ENCODE measurements at regions not wholly inside any gene's neighbourhood (a gene's known extent, or its start where the extent isn't known, plus 50 kb on each side); places are given as distances from the start of the nearest gene placed in this dataset. TPM values are rescaled to one million over a fixed set of nuclear protein-coding genes. Genes with fewer than 3 reads are reported as not detected.

- H3K4me3 ChIP-seq (ENCODE audit: low read length in 2 of 2): no peak overlapping the region
- no peak overlapping the region for H2AK5ac ChIP-seq (ENCODE audit: low read depth, low read length)
- H3K4me1 ChIP-seq (ENCODE audit: control insufficient read depth in 2 of 2, insufficient read depth in 1 of 2, low read depth in 1 of 2, low read length in 2 of 2): no peaks in the 10 kb centered on the region
- no CpG with 5 or more reads among the region's 2 CpGs for WGBS, 2 donors (ENCODE audit: extremely low coverage in 2 of 2, insufficient read length in 2 of 2, insufficient replicate concordance in 1 of 2)
- no peaks in the 10 kb centered on the region for H3K36me3 ChIP-seq (replicated peaks in 1 of 2; ENCODE audit: control insufficient read depth in 2 of 2, insufficient read depth in 2 of 2, low read length in 2 of 2)
- H3K23ac ChIP-seq (ENCODE audit: low read depth, low read length, poor library complexity): no peak overlapping the region
- H4K8ac ChIP-seq (ENCODE audit: low read depth, low read length): no peak overlapping the region
- no peak for DNase-seq (ENCODE audit: low spot score)
- no peaks in the 10 kb centered on the region for H3K9me3 ChIP-seq (replicated peaks in 1 of 2; ENCODE audit: control insufficient read depth in 2 of 2, insufficient read depth in 1 of 2, low read depth in 1 of 2, low read length in 2 of 2)
- no peak overlapping the region for H3K14ac ChIP-seq (ENCODE audit: low read length)
- no peak overlapping the region for H2BK12ac ChIP-seq (ENCODE audit: low read length)
- H3K9ac ChIP-seq (ENCODE audit: low read depth, low read length, poor library complexity): no peak overlapping the region
- no peak overlapping the region for H4K91ac ChIP-seq (ENCODE audit: low read depth, low read length, poor library complexity)
- peaks cover under 1% of the 10 kb centered on the region for H3K79me1 ChIP-seq (ENCODE audit: low read depth, low read length)
- no peak overlapping the region for H3K27ac ChIP-seq (replicated peaks; ENCODE audit: low read length)
- H3K4me2 ChIP-seq (ENCODE audit: insufficient read depth, low read length, poor library complexity, severe bottlenecking): no peak overlapping the region
- H3K18ac ChIP-seq (ENCODE audit: low read length): no peak overlapping the region
- H2AFZ ChIP-seq (ENCODE audit: low read length): no peak overlapping the region
- H2BK15ac ChIP-seq (ENCODE audit: low read length): no peak overlapping the region
- H3K27me3 ChIP-seq (ENCODE audit: control insufficient read depth in 3 of 3, insufficient read depth in 3 of 3, low read depth in 1 of 3, low read length in 3 of 3): no peaks in the 10 kb centered on the region
- H2BK120ac ChIP-seq (ENCODE audit: low read depth, low read length): no peak overlapping the region
- H2BK5ac ChIP-seq (ENCODE audit: low read length): no peak overlapping the region
- H3K4ac ChIP-seq (ENCODE audit: low read length): no peak overlapping the region
These were observed 55.3 kb upstream of the AK4 start for GRCh38 chr1:65092691-65093090.

GRCh38 chr1:65097076-65097475 lies 50.9 kb upstream of the AK4 start:
- no peak overlapping the region for H3K4me2 ChIP-seq (ENCODE audit: insufficient read depth, low read length, poor library complexity, severe bottlenecking)
- no peaks in the 10 kb centered on the region for H3K36me3 ChIP-seq (replicated peaks in 1 of 2; ENCODE audit: control insufficient read depth in 2 of 2, insufficient read depth in 2 of 2, low read length in 2 of 2)
- H3K18ac ChIP-seq (ENCODE audit: low read length): no peak overlapping the region
- H3K4me1 ChIP-seq (ENCODE audit: control insufficient read depth in 2 of 2, insufficient read depth in 1 of 2, low read depth in 1 of 2, low read length in 2 of 2): no peaks in the 10 kb centered on the region
- DNase-seq (ENCODE audit: low spot score): no peak
- no peak overlapping the region for H2BK120ac ChIP-seq (ENCODE audit: low read depth, low read length)
- no peak overlapping the region for H3K23ac ChIP-seq (ENCODE audit: low read depth, low read length, poor library complexity)
- H4K8ac ChIP-seq (ENCODE audit: low read depth, low read length): no peak overlapping the region
- H3K9me3 ChIP-seq (replicated peaks in 1 of 2; ENCODE audit: control insufficient read depth in 2 of 2, insufficient read depth in 1 of 2, low read depth in 1 of 2, low read length in 2 of 2): no peaks in the 10 kb centered on the region
- H2BK12ac ChIP-seq (ENCODE audit: low read length): no peak overlapping the region
- no peak overlapping the region for H3K9ac ChIP-seq (ENCODE audit: low read depth, low read length, poor library complexity)
- no peak overlapping the region for H3K4ac ChIP-seq (ENCODE audit: low read length)
- H3K14ac ChIP-seq (ENCODE audit: low read length): no peak overlapping the region
- no peak overlapping the region for H2BK15ac ChIP-seq (ENCODE audit: low read length)
- no CpG with 5 or more reads among the region's 2 CpGs for whole genome bisulfite sequencing, 2 donors (ENCODE audit: extremely low coverage in 2 of 2, insufficient read length in 2 of 2, insufficient replicate concordance in 1 of 2)
- H2BK5ac ChIP-seq (ENCODE audit: low read length): no peak overlapping the region
- no peak overlapping the region for H2AK5ac ChIP-seq (ENCODE audit: low read depth, low read length)
- no peak overlapping the region for H4K91ac ChIP-seq (ENCODE audit: low read depth, low read length, poor library complexity)
- H3K27ac ChIP-seq (replicated peaks; ENCODE audit: low read length): no peak overlapping the region
- no peak overlapping the region for H3K4me3 ChIP-seq (ENCODE audit: low read length in 2 of 2)
- H3K27me3 ChIP-seq (ENCODE audit: control insufficient read depth in 3 of 3, insufficient read depth in 3 of 3, low read depth in 1 of 3, low read length in 3 of 3): no peaks in the 10 kb centered on the region
- peaks cover 2% of the 10 kb centered on the region for H3K79me1 ChIP-seq (ENCODE audit: low read depth, low read length)
- H2AFZ ChIP-seq (ENCODE audit: low read length): no peak overlapping the region

Small RNA genes lying in the stretch of these regions (small RNA-seq; reads per million reads assigned to genes)
- gene MIR101-1 (ENCODE audit: insufficient read depth) (20.5 reads per million, percentile 80 among the genes with 10 or more reads in this experiment), gene MIR3671 (ENCODE audit: insufficient read depth) (not detected), gene MRPS21P1 (ENCODE audit: insufficient read depth) (not detected), gene RNU6-1176P (ENCODE audit: insufficient read depth) (not detected)
